Lung (tissue), 11 donors: ENCODE measurements at regions not wholly inside any gene's neighbourhood (a gene's known extent, or its start where the extent isn't known, plus 50 kb on each side); places are given as distances from the start of the nearest gene placed in this dataset.

Source experiments
- ATAC-seq: fragments of 200-7000 bp; cut with Tn5 transposase; one replicate; pipeline ENCODE4 v1.9.1; 2020; ENCODE audit warnings: moderate number of reproducible peaks; ENCODE audit not compliant: insufficient read depth, low FRiP score
- DNase-seq, 3 donors: peaks; one replicate each; pipeline ENCODE4 v3.0.0-alpha.2; 2013 to 2017
- H3K27ac ChIP-seq, 2 donors: one replicate each; pipeline ENCODE4 v1.5.1; 2013; ENCODE audit warnings: mild to moderate bottlenecking in 2 of 2, moderate library complexity in 2 of 2, control low read depth in 1 of 2, inconsistent platforms in 1 of 2, low read depth in 1 of 2, low read length in 1 of 2
- H3K27me3 ChIP-seq, 3 donors: one replicate each; pipeline ENCODE4 v1.5.1; 2013; ENCODE audit warnings: low read length in 2 of 3; ENCODE audit not compliant: control insufficient read depth in 3 of 3, insufficient read depth in 3 of 3
- H3K36me3 ChIP-seq, 4 donors: one replicate each; pipeline ENCODE4 v1.5.1; 2013; ENCODE audit warnings: low read length in 4 of 4, mild to moderate bottlenecking in 1 of 4, moderate library complexity in 1 of 4; ENCODE audit not compliant: control insufficient read depth in 4 of 4, insufficient read depth in 4 of 4
- H3K4me1 ChIP-seq, 5 donors: one replicate each; pipeline ENCODE4 v1.5.1; 2013; ENCODE audit warnings: low read length in 5 of 5, mild to moderate bottlenecking in 2 of 5, moderate library complexity in 1 of 5; ENCODE audit not compliant: control insufficient read depth in 5 of 5, insufficient read depth in 5 of 5
- H3K4me3 ChIP-seq: one replicate; pipeline ENCODE4 v1.5.1; 2013; ENCODE audit warnings: mild to moderate bottlenecking, control low read depth, moderate library complexity
- H3K9ac ChIP-seq, 2 donors: one replicate each; pipeline ENCODE4 v1.5.1; 2013; ENCODE audit warnings: low read length in 2 of 2, control low read depth in 1 of 2; ENCODE audit not compliant: insufficient read depth in 1 of 2
- H3K9me3 ChIP-seq, 4 donors: one replicate each; pipeline ENCODE4 v1.5.1; 2013; ENCODE audit warnings: low read length in 3 of 4, mild to moderate bottlenecking in 1 of 4, moderate library complexity in 1 of 4; ENCODE audit not compliant: control insufficient read depth in 4 of 4, insufficient read depth in 3 of 4
- CTCF ChIP-seq: IDR thresholded peaks from 2 replicates; pipeline ENCODE4 v1.5.1; 2012; ENCODE audit warnings: mild to moderate bottlenecking; ENCODE audit errors: control extremely low read depth, extremely low read depth
- WGBS, 2 donors: extraction: QIAGEN DNeasy Blood & Tissue Kit; methylation state at CpG; one replicate each; pipeline ENCODE4 v1.1.7; 2013; 5-methylcytosine and 5-hydroxymethylcytosine counted together
- donor health status: control.
- donor health status: control.
- donor health status: Bipolar disorder and iron deficiency.
- donor health status: healthy.
- donor health status: DM: yes; HTN: yes; CAD: no.

- Histone ChIP-seq H3K9me3 (peaks cover 0 to 3% (median 0%) of the 10 kb centered on the region in 4 donors), H3K36me3 (no peaks in the 10 kb centered on the region), H3K4me1 (peaks cover 0 to 28% (median 13%) of the 10 kb centered on the region in 5 donors), H3K9ac (no peak overlapping the region), H3K27me3 (no peaks in the 10 kb centered on the region), H3K27ac (no peak overlapping the region), H3K4me3 (no peak overlapping the region)
- peak in 1 of 3 donors; percentile 34 for DNase-seq
- 91 to 95% methylated on average over 3 of the region's 3 CpGs for WGBS, 2 donors
- no peak for ATAC-seq
- no peak for TF ChIP-seq CTCF
These were observed 226.3 kb upstream of the PGRMC2 start for GRCh38 chr4:128513664-128514484.

DNA sequence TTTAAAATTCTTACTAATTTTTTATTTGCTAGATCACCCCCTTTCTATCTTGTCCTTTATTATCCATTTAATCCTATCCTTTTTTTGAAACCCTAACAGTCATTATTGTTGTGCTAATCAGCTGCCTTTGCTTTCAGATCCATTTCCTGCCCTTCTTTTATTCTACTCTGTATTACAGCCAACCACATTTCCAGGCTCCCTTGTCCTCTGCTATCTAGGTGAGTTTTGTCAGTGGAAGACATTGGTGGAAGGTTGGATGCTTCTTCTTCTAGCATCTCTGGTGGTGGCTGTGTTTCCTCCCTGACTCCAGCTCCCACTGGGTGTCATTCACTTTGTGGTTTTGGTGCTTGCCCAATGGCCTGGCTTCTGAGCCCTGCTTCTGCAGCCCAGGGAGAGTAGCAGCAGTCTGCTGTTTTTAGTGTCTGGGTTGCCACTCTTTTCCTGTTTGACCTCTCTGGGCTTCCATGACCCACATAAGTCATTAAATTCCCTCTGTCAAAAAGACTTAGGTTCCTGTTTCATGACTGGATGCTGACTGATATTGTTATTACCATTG is 225.2 kb upstream of the PGRMC2 start:
- Histone ChIP-seq H3K4me1 (peaks cover 0 to 20% (median 9%) of the 10 kb centered on the region in 5 donors), H3K4me3 (no peak overlapping the region), H3K27me3 (no peaks in the 10 kb centered on the region), H3K36me3 (no peaks in the 10 kb centered on the region), H3K9ac (no peak overlapping the region), H3K27ac (no peak overlapping the region), H3K9me3 (peaks cover 0 to 3% (median 0%) of the 10 kb centered on the region in 4 donors)
- DNase-seq (no peak), ATAC-seq (no peak)
- no peak for TF ChIP-seq CTCF

GRCh38 chr4:128512161-128512560 is 224.5 kb upstream of the PGRMC2 start:
- DNase-seq (no peak), ATAC-seq (no peak)
- peaks cover 0 to 3% (median 0%) of the 10 kb centered on the region in 4 donors for H3K9me3 ChIP-seq
- H3K27ac ChIP-seq: no peak overlapping the region
- peaks cover 0 to 13% (median 4%) of the 10 kb centered on the region in 5 donors for H3K4me1 ChIP-seq
- TF ChIP-seq CTCF: no peak
- H3K27me3 ChIP-seq: no peaks in the 10 kb centered on the region
- 84 to 98% methylated on average over 5 of the region's 5 CpGs for WGBS, 2 donors
- H3K4me3 ChIP-seq: no peak overlapping the region
- H3K9ac ChIP-seq: no peak overlapping the region
- H3K36me3 ChIP-seq: no peaks in the 10 kb centered on the region
